HepG2 (cell line): ENCODE measurements at regions not wholly inside any gene's neighbourhood (a gene's known extent, or its start where the extent isn't known, plus 50 kb on each side); places are given as distances from the start of the nearest gene placed in this dataset.

ENCODE experiments used
- ATAC-seq: fragments of 200-7000 bp; cut with Tn5 transposase; 3 replicates; pipeline ENCODE4 v1.9.1; 2020; ENCODE audit warnings: mild to moderate bottlenecking, moderate library complexity
- BruUV-seq: library from RNA; stranded (reverse); fragments of 400-500 nt; replicated peaks from 2 replicates; lab custom pipeline; 2021; lab: Mats Ljungman, UMichigan
- CTCF ChIA-PET: fragments of 300-600 bp; formaldehyde crosslinking; extraction: SDS; loops from one replicate; lab custom pipeline; 2021; ENCODE audit warnings: low total read pairs, inconsistent platforms, low intra/inter-chr PET ratio; lab: Yijun Ruan, JAX
- POLR2A ChIA-PET: fragments of 350-600 bp; sonication (Branson Sonifier 250); formaldehyde crosslinking; loops from one replicate; lab custom pipeline; 2020; ENCODE audit warnings: antibody characterized with exemption, inconsistent platforms; lab: Yijun Ruan, JAX
- DNase-seq: peaks from one replicate; pipeline ENCODE4 v3.0.0-alpha.2; 2015; ENCODE audit warnings: low spot score
- FAIRE-seq: peaks from 3 replicates; lab custom pipeline; 2011; peaks lifted over from hg19 to GRCh38; lab: Jason Lieb, UNC
- H2AFZ ChIP-seq: one replicate; pipeline ENCODE4 v1.6.1; 2011; ENCODE audit warnings: low read length, inconsistent platforms
- H3K27ac ChIP-seq: fragments of 300-600 bp; 3 replicates; pipeline ENCODE4 v1.8.0; 2011; ENCODE audit warnings: mixed run types, mild to moderate bottlenecking, mixed read lengths, low read length, inconsistent platforms; ENCODE audit not compliant: insufficient read depth; ENCODE audit errors: extremely low read length
- H3K27me3 ChIP-seq, 2 experiments: fragments of 200-600 bp in 1 of 2; 2 replicates in 1 of 2; 3 replicates in 1 of 2; pipeline versions ENCODE4 v1.6.0 to v1.8.0; 2011; ENCODE audit warnings: low read length in 2 of 2, mild to moderate bottlenecking in 2 of 2, moderate library complexity in 2 of 2, inconsistent platforms in 1 of 2; ENCODE audit not compliant: insufficient read depth in 2 of 2, control insufficient read depth in 1 of 2
- H3K36me3 ChIP-seq, 2 experiments: fragments of 200-600 bp in 1 of 2; replicated peaks in 1 of 2; 2 replicates in 1 of 2; 3 replicates in 1 of 2; pipeline versions ENCODE4 v1.5.1 to v1.8.0; 2011; ENCODE audit warnings: low read length in 2 of 2, inconsistent platforms in 1 of 2; ENCODE audit not compliant: insufficient read depth in 2 of 2, control insufficient read depth in 1 of 2
- H3K4me1 ChIP-seq: 2 replicates; pipeline ENCODE4 v1.5.1; 2012; ENCODE audit warnings: low read length, inconsistent platforms; ENCODE audit not compliant: insufficient read depth
- H3K4me2 ChIP-seq: 2 replicates; pipeline ENCODE4 v1.6.0; 2011; ENCODE audit warnings: low read depth, low read length, inconsistent platforms
- H3K4me3 ChIP-seq, 3 experiments: fragments of 200-600 bp in 1 of 3; sonication (generic), shearing (Covaris generic) in 1 of 3; replicated peaks in 1 of 3; 2 replicates each; pipeline ENCODE4 v1.5.1; 2011 to 2016; ENCODE audit warnings: low read length in 3 of 3, inconsistent platforms in 2 of 3, low read depth in 2 of 3, mild to moderate bottlenecking in 2 of 3, control low read depth in 1 of 3, mixed read lengths in 1 of 3; ENCODE audit not compliant: insufficient read depth in 1 of 3
- H3K79me2 ChIP-seq: one replicate; pipeline ENCODE4 v1.6.1; 2011; ENCODE audit warnings: low read length, inconsistent platforms; ENCODE audit not compliant: insufficient read depth
- H3K9ac ChIP-seq: 2 replicates; pipeline ENCODE4 v1.6.0; 2011; ENCODE audit warnings: mild to moderate bottlenecking, low read depth, low read length, inconsistent platforms; ENCODE audit not compliant: insufficient read depth
- H3K9me3 ChIP-seq: 2 replicates; pipeline ENCODE4 v1.5.1; 2012; ENCODE audit warnings: mild to moderate bottlenecking, low read length
- H4K20me1 ChIP-seq: 2 replicates; pipeline ENCODE4 v1.6.0; 2011; ENCODE audit warnings: inconsistent platforms, mild to moderate bottlenecking, low read length, moderate library complexity; ENCODE audit not compliant: insufficient read depth
- EP300 ChIP-seq, 3 experiments: sonication (generic) in 1 of 3; formaldehyde crosslinking in 1 of 3; IDR thresholded peaks; 2 replicates each; pipeline versions ENCODE4 v1.5.1 to v1.6.1; 2011 to 2020; ENCODE audit warnings: low read depth in 2 of 3, low read length in 2 of 3, borderline replicate concordance in 1 of 3, improper control_type of control experiment in 1 of 3, mild to moderate bottlenecking in 1 of 3, missing genetic modification reagents in 1 of 3, moderate library complexity in 1 of 3
- FOXO4 ChIP-seq: sonication (generic); formaldehyde crosslinking; conservative IDR thresholded peaks from 2 replicates; pipeline ENCODE4 v1.8.1; 2023; ENCODE audit warnings: missing genetic modification reagents
- SMARCC2 ChIP-seq: fragments of 450-650 bp; IDR thresholded peaks from 2 replicates; pipeline ENCODE4 v1.6.1; 2017; ENCODE audit warnings: antibody characterized with exemption, mild to moderate bottlenecking
- ZFP36L2 ChIP-seq: sonication (generic); formaldehyde crosslinking; IDR thresholded peaks from 2 replicates; pipeline ENCODE4 v1.4.0; 2020; ENCODE audit warnings: missing genetic modification reagents
- ZNF407 ChIP-seq: sonication (generic); formaldehyde crosslinking; IDR thresholded peaks from one replicate; pipeline ENCODE4 v1.5.1; 2020; ENCODE audit warnings: mild to moderate bottlenecking, missing genetic modification reagents; ENCODE audit errors: not compliant biosample characterization
- in situ Hi-C: cut with HindIII; loops from 2 replicates; pipeline ENCODE4 v1.10.0; 2017; ENCODE audit warnings: low pct_unique_long_range_greater_than_20kb; ENCODE audit not compliant: extremely low pct_ligation_motif_present
- intact Hi-C: fragments of 100-400 bp; cut with micrococcal nuclease; formaldehyde crosslinking; loops from one replicate; pipeline ENCODE4 v1.10.0; 2022; ENCODE audit not compliant: unreplicated experiment

- intact Hi-C loops = no loop called here
- H3K27ac ChIP-seq = no peak overlapping the region
- H3K4me1 ChIP-seq = no peaks in the 10 kb centered on the region
- H3K4me2 ChIP-seq = no peak overlapping the region
- ATAC-seq (no peak), FAIRE-seq (no peak), DNase-seq (no peak)
- TF ChIP-seq FOXO4 (CRISPR knock-in tag) (no peak), ZNF407 (CRISPR knock-in tag) (no peak), SMARCC2 (no peak), ZFP36L2 (CRISPR knock-in tag) (no peak), EP300 (IDR thresholded peaks at IDR 0.05; ENCODE audit: low read depth in 2 of 2, low read length in 2 of 2) (no peak), EP300 (CRISPR knock-in tag; IDR thresholded peaks at IDR 0.05; ENCODE audit: borderline replicate concordance) (no peak)
- no peaks in the 10 kb centered on the region for H3K9me3 ChIP-seq
- no peak overlapping the region for H3K4me3 ChIP-seq
- H2AFZ ChIP-seq = no peak overlapping the region
- BruUV-seq = no TSS peak
- H4K20me1 ChIP-seq = no peaks in the 10 kb centered on the region
- in situ Hi-C loops = no loop called here
- H3K27me3 ChIP-seq = no peaks in the 10 kb centered on the region
- H3K9ac ChIP-seq = no peak overlapping the region
- no peaks in the 10 kb centered on the region for H3K36me3 ChIP-seq
- ChIA-PET CTCF (no interaction called here), POLR2A (no interaction called here)
- no peaks in the 10 kb centered on the region for H3K79me2 ChIP-seq
These were observed 774.8 kb upstream of the EPHA6 start for GRCh38 chr3:96039632-96040031.
